K562 (cell line): ENCODE measurements at regions not wholly inside any gene's neighbourhood (a gene's known extent, or its start where the extent isn't known, plus 50 kb on each side); places are given as distances from the start of the nearest gene placed in this dataset.

Source experiments
- ATAC-seq: fragments of 200-7000 bp; cut with Tn5 transposase; 3 replicates; pipeline ENCODE4 v1.9.1; 2020; ENCODE audit warnings: moderate library complexity
- BruUV-seq: library from RNA; stranded (reverse); fragments of 400-500 nt; replicated peaks from 2 replicates; lab custom pipeline; 2021; lab: Mats Ljungman, UMichigan
- CTCF ChIA-PET: fragments of 300-600 bp; formaldehyde crosslinking; extraction: SDS; loops from one replicate; lab custom pipeline; 2021; ENCODE audit warnings: low intra/inter-chr PET ratio; lab: Yijun Ruan, JAX
- POLR2A ChIA-PET: fragments of 300-600, 350-650 bp; sonication (Branson Sonifier 250); formaldehyde crosslinking; extraction: SDS; loops from one replicate; lab custom pipeline; 2021; ENCODE audit warnings: antibody characterized with exemption, inconsistent platforms; lab: Yijun Ruan, JAX
- DNase-seq, 4 experiments: peaks; one replicate each; pipeline versions ENCODE4 v3.0.0 to v3.0.0-alpha.2; 2011 to 2018; ENCODE audit warnings: low spot score in 3 of 4, mixed read lengths in 3 of 4; ENCODE audit errors: extremely low read depth in 1 of 4
- FAIRE-seq: peaks from 2 replicates; lab custom pipeline; 2011; peaks lifted over from hg19 to GRCh38; lab: Jason Lieb, UNC
- H2AFZ ChIP-seq: 2 replicates; pipeline ENCODE4 v1.6.0; 2011; ENCODE audit warnings: low read depth, low read length, control low read depth, inconsistent platforms
- H3K27ac ChIP-seq: fragments of 200-600 bp; 3 replicates; pipeline ENCODE4 v1.8.0; 2011; ENCODE audit warnings: low read depth, mild to moderate bottlenecking, control low read depth, inconsistent platforms, low read length, moderate library complexity, mixed read lengths; ENCODE audit errors: extremely low read depth
- H3K27me3 ChIP-seq, 2 experiments: fragments of 300-600 bp in 1 of 2; 2 replicates in 1 of 2; 3 replicates in 1 of 2; pipeline versions ENCODE4 v1.6.0 to v1.8.0; 2011; ENCODE audit warnings: inconsistent platforms in 2 of 2, low read length in 2 of 2, mild to moderate bottlenecking in 1 of 2, mixed read lengths in 1 of 2, moderate library complexity in 1 of 2; ENCODE audit not compliant: control insufficient read depth in 2 of 2, insufficient read depth in 2 of 2
- H3K36me3 ChIP-seq: fragments of 300-600 bp; 3 replicates; pipeline ENCODE4 v1.8.0; 2011; ENCODE audit warnings: mild to moderate bottlenecking, low read length, inconsistent platforms; ENCODE audit not compliant: control insufficient read depth, insufficient read depth
- H3K4me1 ChIP-seq, 2 experiments: fragments of 200-600 bp in 1 of 2; replicated peaks in 1 of 2; 2 replicates in 1 of 2; 3 replicates in 1 of 2; pipeline versions ENCODE4 v1.5.1 to v1.8.0; 2011; ENCODE audit warnings: inconsistent platforms in 2 of 2, low read length in 2 of 2, mild to moderate bottlenecking in 1 of 2, mixed read lengths in 1 of 2, moderate library complexity in 1 of 2; ENCODE audit not compliant: control insufficient read depth in 2 of 2, insufficient read depth in 2 of 2
- H3K4me2 ChIP-seq: 2 replicates; pipeline ENCODE4 v1.6.1; 2011; ENCODE audit warnings: low read length, control low read depth, inconsistent platforms, mixed read lengths; ENCODE audit not compliant: insufficient read depth
- H3K4me3 ChIP-seq: fragments of 200-600 bp; sonication (generic), shearing (Covaris generic); 2 replicates; pipeline ENCODE4 v1.5.1; 2016; ENCODE audit warnings: control low read depth, inconsistent platforms
- H3K79me2 ChIP-seq: fragments of 200-600 bp; 3 replicates; pipeline ENCODE4 v1.8.0; 2011; ENCODE audit warnings: low read length, inconsistent platforms; ENCODE audit not compliant: control insufficient read depth, insufficient read depth
- H3K9ac ChIP-seq, 2 experiments: 2 replicates each; pipeline versions ENCODE4 v1.6.0 to v1.6.1; 2011; ENCODE audit warnings: low read depth in 2 of 2, low read length in 2 of 2, control low read depth in 1 of 2, inconsistent platforms in 1 of 2, mild to moderate bottlenecking in 1 of 2, mixed read lengths in 1 of 2; ENCODE audit not compliant: insufficient read depth in 1 of 2
- H3K9me1 ChIP-seq: one replicate; pipeline ENCODE4 v1.6.0; 2011; ENCODE audit warnings: inconsistent platforms, mild to moderate bottlenecking, low read length, moderate library complexity; ENCODE audit not compliant: control insufficient read depth, insufficient read depth
- H3K9me3 ChIP-seq: replicated peaks from 2 replicates; pipeline ENCODE4 v1.5.1; 2011; ENCODE audit warnings: low read depth, low read length, inconsistent platforms; ENCODE audit not compliant: control insufficient read depth, insufficient read depth
- H4K20me1 ChIP-seq: replicated peaks from 2 replicates; pipeline ENCODE4 v1.6.1; 2011; ENCODE audit warnings: low read length, inconsistent platforms, mixed read lengths; ENCODE audit not compliant: control insufficient read depth, insufficient read depth
- ESRRB ChIP-seq: fragments of 250-450 bp; sonication (Bioruptor Pico); IDR thresholded peaks from 2 replicates; pipeline ENCODE4 v1.5.0; 2020; ENCODE audit warnings: mild to moderate bottlenecking, moderate library complexity, borderline replicate concordance
- FOXP1 ChIP-seq: sonication (generic); formaldehyde crosslinking; IDR thresholded peaks from 2 replicates; pipeline ENCODE4 v1.8.0; 2022; ENCODE audit warnings: mild to moderate bottlenecking, missing genetic modification reagents
- HDAC2 ChIP-seq: fragments of 450-650 bp; IDR thresholded peaks from 2 replicates; pipeline ENCODE4 v1.6.1; 2016; ENCODE audit warnings: mild to moderate bottlenecking
- HEY1 ChIP-seq: fragments of 250-450 bp; sonication (Bioruptor Pico); IDR thresholded peaks from 2 replicates; pipeline ENCODE4 v1.5.0; 2020; ENCODE audit warnings: mild to moderate bottlenecking, moderate library complexity, borderline replicate concordance
- KLF1 ChIP-seq: fragments of 450-650 bp; IDR thresholded peaks from 2 replicates; pipeline ENCODE4 v1.6.1; 2016; ENCODE audit warnings: missing genetic modification characterization, missing compliant biosample characterization
- MAFG ChIP-seq: fragments of 450-650 bp; conservative IDR thresholded peaks from 2 replicates; pipeline ENCODE4 v1.6.1; 2016; ENCODE audit warnings: missing genetic modification characterization, missing compliant biosample characterization
- MEF2A ChIP-seq: IDR thresholded peaks from 2 replicates; pipeline ENCODE4 v1.6.1; 2011; ENCODE audit warnings: low read depth, mild to moderate bottlenecking, low read length, moderate library complexity; ENCODE audit not compliant: control insufficient read depth
- TCFL5 ChIP-seq: fragments of 250-450 bp; sonication (Bioruptor Pico); conservative IDR thresholded peaks from 2 replicates; pipeline ENCODE4 v1.6.1; 2021; ENCODE audit warnings: mild to moderate bottlenecking, moderate library complexity, matching md5 sums
- U2AF2 ChIP-seq: fragments of 200-400 bp; formaldehyde crosslinking; optimal IDR thresholded peaks from 2 replicates; pipeline ENCODE3; 2017; ENCODE audit warnings: low read depth, mild to moderate bottlenecking, low read length
- WGBS: fragments of 100-300 bp; shearing (Covaris generic); methylation state at CpG from one replicate; pipeline ENCODE4 v1.1.6; 2016; ENCODE audit warnings: low coverage, mixed read lengths; ENCODE audit not compliant: insufficient coverage; ENCODE audit errors: missing lambda C conversion rate; 5-methylcytosine and 5-hydroxymethylcytosine counted together
- in situ Hi-C: fragments of 300-500 bp; cut with MboI; formaldehyde crosslinking; loops from 4 replicates; pipeline ENCODE4 v1.15.0; 2018; ENCODE audit warnings: inconsistent platforms, mixed read lengths
- intact Hi-C: fragments of 100-400 bp; cut with micrococcal nuclease; formaldehyde crosslinking; loops from 2 replicates; pipeline ENCODE4 v1.14.2; 2022
- TF ChIP-seq, protein P1 (sequence below): sonication (generic); formaldehyde crosslinking; IDR thresholded peaks from 2 replicates; pipeline ENCODE4 v1.5.0; 2020; ENCODE audit warnings: missing genetic modification reagents
- TF ChIP-seq, protein P2 (sequence below), 2 experiments: fragments of 200-800 bp in 1 of 2; sonication (Bioruptor generic) in 1 of 2; sonication (generic) in 1 of 2; formaldehyde crosslinking in 1 of 2; IDR thresholded peaks in 1 of 2; conservative IDR thresholded peaks in 1 of 2; 2 replicates each; pipeline versions ENCODE4 v1.5.0 to v1.6.1; 2016 to 2020; ENCODE audit warnings: missing compliant biosample characterization in 1 of 2, missing genetic modification characterization in 1 of 2, missing genetic modification reagents in 1 of 2
- TF ChIP-seq, protein P3 (sequence below): sonication (generic); formaldehyde crosslinking; IDR thresholded peaks from 2 replicates; pipeline ENCODE4 v1.8.0; 2022; ENCODE audit warnings: missing genetic modification reagents, mild to moderate bottlenecking, borderline replicate concordance
- TF ChIP-seq, protein P4 (sequence below): sonication (generic); formaldehyde crosslinking; IDR thresholded peaks from 2 replicates; pipeline ENCODE4 v1.8.1; 2023; ENCODE audit warnings: mild to moderate bottlenecking, missing genetic modification reagents, moderate library complexity
- TF ChIP-seq, protein P5 (sequence below): fragments of 450-650 bp; formaldehyde crosslinking; IDR thresholded peaks from 2 replicates; pipeline ENCODE4 v1.4.0; 2022; ENCODE audit warnings: missing genetic modification characterization

DNA sequence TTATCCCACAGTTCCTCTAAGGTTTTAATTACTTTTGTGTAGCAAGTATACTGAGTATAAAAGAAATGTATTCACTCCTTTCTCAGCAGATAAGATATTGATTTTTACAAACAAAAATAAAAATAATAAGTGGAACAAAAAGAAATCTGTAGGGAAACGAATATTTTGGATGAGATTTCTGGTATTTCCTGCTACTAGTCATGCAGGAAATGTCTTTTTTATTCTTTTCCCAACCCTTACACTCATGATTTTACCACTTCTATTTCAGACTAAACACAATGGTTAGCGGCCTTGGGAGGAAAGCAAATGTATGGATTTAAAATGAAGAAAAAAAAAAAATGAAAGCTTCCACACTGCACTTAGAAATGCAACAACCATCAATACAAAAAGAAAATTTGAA is 580.5 kb upstream of the MARCKS start (continued):
- TF ChIP-seq HEY1 (CRISPR knock-in tag) = no peak
- no peak for TF ChIP-seq FOXP1 (CRISPR knock-in tag)

DNA sequence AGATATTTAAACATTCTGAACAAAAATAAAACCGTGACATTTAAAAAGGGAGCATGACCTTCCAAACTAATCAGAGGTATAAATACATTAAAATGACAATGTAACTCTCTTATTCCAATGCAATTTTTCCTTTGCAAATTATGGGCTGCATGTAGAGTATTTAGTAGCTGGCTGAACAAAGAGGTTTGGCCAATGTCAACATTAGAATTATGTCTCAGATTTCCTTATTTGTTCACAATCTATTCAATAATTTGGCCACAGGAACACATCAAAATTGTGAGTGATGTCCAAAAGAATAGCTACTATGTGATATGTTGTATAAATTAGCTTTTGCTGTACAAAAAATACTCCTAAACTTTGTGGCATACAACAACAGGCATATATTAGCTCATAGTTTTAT is 580.0 kb upstream of the MARCKS start:
- in situ Hi-C loops = no loop called here
- POLR2A ChIA-PET = no interaction called here
- WGBS = 0% methylated on average over 1 of the region's 1 CpG
- TF ChIP-seq TCFL5 (CRISPR knock-in tag) (no peak), KLF1 (tag) (no peak), ESRRB (CRISPR knock-in tag) (no peak), HDAC2 (no peak), MEF2A (no peak), U2AF2 (no peak), MAFG (no peak)
- TF ChIP-seq, protein P1, sequence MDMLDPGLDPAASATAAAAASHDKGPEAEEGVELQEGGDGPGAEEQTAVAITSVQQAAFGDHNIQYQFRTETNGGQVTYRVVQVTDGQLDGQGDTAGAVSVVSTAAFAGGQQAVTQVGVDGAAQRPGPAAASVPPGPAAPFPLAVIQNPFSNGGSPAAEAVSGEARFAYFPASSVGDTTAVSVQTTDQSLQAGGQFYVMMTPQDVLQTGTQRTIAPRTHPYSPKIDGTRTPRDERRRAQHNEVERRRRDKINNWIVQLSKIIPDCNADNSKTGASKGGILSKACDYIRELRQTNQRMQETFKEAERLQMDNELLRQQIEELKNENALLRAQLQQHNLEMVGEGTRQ (CRISPR knock-in tag) = no peak
- TF ChIP-seq, protein P2, sequence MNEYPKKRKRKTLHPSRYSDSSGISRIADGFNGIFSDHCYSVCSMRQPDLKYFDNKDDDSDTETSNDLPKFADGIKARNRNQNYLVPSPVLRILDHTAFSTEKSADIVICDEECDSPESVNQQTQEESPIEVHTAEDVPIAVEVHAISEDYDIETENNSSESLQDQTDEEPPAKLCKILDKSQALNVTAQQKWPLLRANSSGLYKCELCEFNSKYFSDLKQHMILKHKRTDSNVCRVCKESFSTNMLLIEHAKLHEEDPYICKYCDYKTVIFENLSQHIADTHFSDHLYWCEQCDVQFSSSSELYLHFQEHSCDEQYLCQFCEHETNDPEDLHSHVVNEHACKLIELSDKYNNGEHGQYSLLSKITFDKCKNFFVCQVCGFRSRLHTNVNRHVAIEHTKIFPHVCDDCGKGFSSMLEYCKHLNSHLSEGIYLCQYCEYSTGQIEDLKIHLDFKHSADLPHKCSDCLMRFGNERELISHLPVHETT (CRISPR knock-in tag; conservative IDR thresholded peaks at IDR 0.05 in 1 of 2, IDR thresholded peaks at IDR 0.05 in 1 of 2) = no peak
- TF ChIP-seq, protein P3, sequence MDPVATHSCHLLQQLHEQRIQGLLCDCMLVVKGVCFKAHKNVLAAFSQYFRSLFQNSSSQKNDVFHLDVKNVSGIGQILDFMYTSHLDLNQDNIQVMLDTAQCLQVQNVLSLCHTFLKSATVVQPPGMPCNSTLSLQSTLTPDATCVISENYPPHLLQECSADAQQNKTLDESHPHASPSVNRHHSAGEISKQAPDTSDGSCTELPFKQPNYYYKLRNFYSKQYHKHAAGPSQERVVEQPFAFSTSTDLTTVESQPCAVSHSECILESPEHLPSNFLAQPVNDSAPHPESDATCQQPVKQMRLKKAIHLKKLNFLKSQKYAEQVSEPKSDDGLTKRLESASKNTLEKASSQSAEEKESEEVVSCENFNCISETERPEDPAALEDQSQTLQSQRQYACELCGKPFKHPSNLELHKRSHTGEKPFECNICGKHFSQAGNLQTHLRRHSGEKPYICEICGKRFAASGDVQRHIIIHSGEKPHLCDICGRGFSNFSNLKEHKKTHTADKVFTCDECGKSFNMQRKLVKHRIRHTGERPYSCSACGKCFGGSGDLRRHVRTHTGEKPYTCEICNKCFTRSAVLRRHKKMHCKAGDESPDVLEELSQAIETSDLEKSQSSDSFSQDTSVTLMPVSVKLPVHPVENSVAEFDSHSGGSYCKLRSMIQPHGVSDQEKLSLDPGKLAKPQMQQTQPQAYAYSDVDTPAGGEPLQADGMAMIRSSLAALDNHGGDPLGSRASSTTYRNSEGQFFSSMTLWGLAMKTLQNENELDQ (CRISPR knock-in tag) = no peak
- TF ChIP-seq, protein P4, sequence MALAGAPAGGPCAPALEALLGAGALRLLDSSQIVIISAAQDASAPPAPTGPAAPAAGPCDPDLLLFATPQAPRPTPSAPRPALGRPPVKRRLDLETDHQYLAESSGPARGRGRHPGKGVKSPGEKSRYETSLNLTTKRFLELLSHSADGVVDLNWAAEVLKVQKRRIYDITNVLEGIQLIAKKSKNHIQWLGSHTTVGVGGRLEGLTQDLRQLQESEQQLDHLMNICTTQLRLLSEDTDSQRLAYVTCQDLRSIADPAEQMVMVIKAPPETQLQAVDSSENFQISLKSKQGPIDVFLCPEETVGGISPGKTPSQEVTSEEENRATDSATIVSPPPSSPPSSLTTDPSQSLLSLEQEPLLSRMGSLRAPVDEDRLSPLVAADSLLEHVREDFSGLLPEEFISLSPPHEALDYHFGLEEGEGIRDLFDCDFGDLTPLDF (CRISPR knock-in tag) = no peak
- TF ChIP-seq, protein P5, sequence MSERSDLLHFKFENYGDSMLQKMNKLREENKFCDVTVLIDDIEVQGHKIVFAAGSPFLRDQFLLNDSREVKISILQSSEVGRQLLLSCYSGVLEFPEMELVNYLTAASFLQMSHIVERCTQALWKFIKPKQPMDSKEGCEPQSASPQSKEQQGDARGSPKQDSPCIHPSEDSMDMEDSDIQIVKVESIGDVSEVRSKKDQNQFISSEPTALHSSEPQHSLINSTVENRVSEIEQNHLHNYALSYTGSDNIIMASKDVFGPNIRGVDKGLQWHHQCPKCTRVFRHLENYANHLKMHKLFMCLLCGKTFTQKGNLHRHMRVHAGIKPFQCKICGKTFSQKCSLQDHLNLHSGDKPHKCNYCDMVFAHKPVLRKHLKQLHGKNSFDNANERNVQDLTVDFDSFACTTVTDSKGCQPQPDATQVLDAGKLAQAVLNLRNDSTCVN = no peak

More for the DNA sequence above, 580.0 kb upstream of the MARCKS start:
- Histone ChIP-seq H3K9me3 (no peaks in the 10 kb centered on the region; the same call in 1 of the 2 replicates), H3K4me2 (no peak overlapping the region), H3K4me3 (no peak overlapping the region), H3K9me1 (no peaks in the 10 kb centered on the region), H3K79me2 (no peaks in the 10 kb centered on the region), H3K9ac (no peak overlapping the region), H3K27me3 (no peaks in the 10 kb centered on the region), H2AFZ (no peak overlapping the region), H3K27ac (no peak overlapping the region), H3K4me1 (no peaks in the 10 kb centered on the region), H4K20me1 (no peaks in the 10 kb centered on the region), H3K36me3 (no peaks in the 10 kb centered on the region)
- ATAC-seq (no peak), DNase-seq (no peak), FAIRE-seq (no peak)
- BruUV-seq = no TSS peak
- CTCF ChIA-PET = no interaction called here
- intact Hi-C loops = no loop called here
